ENCODE measurements at regions not wholly inside any gene's neighbourhood (a gene's known extent, or its start where the extent isn't known, plus 50 kb on each side); places are given as distances from the start of the nearest gene placed in this dataset.

- no peaks in the 10 kb centered on the region for H3K9me3 ChIP-seq
- no peak for DNase-seq
- TF ChIP-seq POLR2A (IDR thresholded peaks at IDR 0.05), result no peak
- no peak for TF ChIP-seq CTCF (IDR thresholded peaks at IDR 0.05)
- TF ChIP-seq EP300 (IDR thresholded peaks at IDR 0.05), result no peak
- no peak overlapping the region for H3K4me3 ChIP-seq
- H3K27me3 ChIP-seq, result no peaks in the 10 kb centered on the region
- no peaks in the 10 kb centered on the region for H3K36me3 ChIP-seq
- 58 to 73% (median 69%) methylated on average over 1 of the region's 1 CpG for whole genome bisulfite sequencing, 3 donors
- H3K27ac ChIP-seq, result no peak overlapping the region
- no peaks in the 10 kb centered on the region for H3K4me1 ChIP-seq (ENCODE audit: insufficient read depth)
- intact Hi-C loops (cut with DNase I), result no loop called here
Observed at GRCh38 chr16:82523815-82524214, 103.0 kb upstream of the CDH13 start.

GRCh38 chr16:82522026-82522425 is 104.7 kb upstream of the CDH13 start:
- Histone ChIP-seq H3K27ac (no peak overlapping the region), H3K4me3 (no peak overlapping the region), H3K36me3 (no peaks in the 10 kb centered on the region), H3K27me3 (no peaks in the 10 kb centered on the region), H3K9me3 (no peaks in the 10 kb centered on the region), H3K4me1 (ENCODE audit: insufficient read depth) (no peaks in the 10 kb centered on the region)
- WGBS, 3 donors, result 35 to 52% (median 44%) methylated on average over 6 of the region's 6 CpGs
- intact Hi-C loops (cut with DNase I), result no loop called here
- no peak for DNase-seq
- TF ChIP-seq POLR2A (IDR thresholded peaks at IDR 0.05) (no peak), CTCF (IDR thresholded peaks at IDR 0.05) (no peak), EP300 (IDR thresholded peaks at IDR 0.05) (no peak)

GRCh38 chr16:82518811-82519210 is 108.0 kb upstream of the CDH13 start:
- DNase-seq, result no peak
- Histone ChIP-seq H3K4me3 (no peak overlapping the region), H3K27ac (no peak overlapping the region), H3K36me3 (no peaks in the 10 kb centered on the region), H3K4me1 (ENCODE audit: insufficient read depth) (no peaks in the 10 kb centered on the region), H3K27me3 (no peaks in the 10 kb centered on the region), H3K9me3 (no peaks in the 10 kb centered on the region)
- 59 to 69% (median 61%) methylated on average over 2 of the region's 2 CpGs for WGBS, 3 donors
- intact Hi-C loops (cut with DNase I), result no loop called here
- TF ChIP-seq EP300 (IDR thresholded peaks at IDR 0.05), result no peak
- TF ChIP-seq CTCF (IDR thresholded peaks at IDR 0.05), result no peak
- TF ChIP-seq POLR2A (IDR thresholded peaks at IDR 0.05), result no peak

GRCh38 chr16:82514262-82514661 is 112.5 kb upstream of the CDH13 start:
- Histone ChIP-seq H3K9me3 (no peaks in the 10 kb centered on the region), H3K4me1 (ENCODE audit: insufficient read depth) (no peaks in the 10 kb centered on the region), H3K36me3 (no peaks in the 10 kb centered on the region), H3K4me3 (no peak overlapping the region), H3K27ac (no peak overlapping the region), H3K27me3 (no peaks in the 10 kb centered on the region)
- no peak for TF ChIP-seq POLR2A (IDR thresholded peaks at IDR 0.05)
- TF ChIP-seq CTCF (IDR thresholded peaks at IDR 0.05), result no peak
- TF ChIP-seq EP300 (IDR thresholded peaks at IDR 0.05), result no peak
- intact Hi-C loops (cut with DNase I), result no loop called here
- DNase-seq, result no peak
- 73 to 83% (median 79%) methylated on average over 4 of the region's 4 CpGs for WGBS, 3 donors
